ENCODE measurements at regions not wholly inside any gene's neighbourhood (a gene's known extent, or its start where the extent isn't known, plus 50 kb on each side); places are given as distances from the start of the nearest gene placed in this dataset.

- no peak for DNase-seq
- WGBS, 2 donors, result 91 to 94% methylated on average over 2 of the region's 2 CpGs
- no peak for ATAC-seq
These were observed 558.9 kb downstream of the PTPRC start for GRCh38 chr1:199197695-199198094.

DNA sequence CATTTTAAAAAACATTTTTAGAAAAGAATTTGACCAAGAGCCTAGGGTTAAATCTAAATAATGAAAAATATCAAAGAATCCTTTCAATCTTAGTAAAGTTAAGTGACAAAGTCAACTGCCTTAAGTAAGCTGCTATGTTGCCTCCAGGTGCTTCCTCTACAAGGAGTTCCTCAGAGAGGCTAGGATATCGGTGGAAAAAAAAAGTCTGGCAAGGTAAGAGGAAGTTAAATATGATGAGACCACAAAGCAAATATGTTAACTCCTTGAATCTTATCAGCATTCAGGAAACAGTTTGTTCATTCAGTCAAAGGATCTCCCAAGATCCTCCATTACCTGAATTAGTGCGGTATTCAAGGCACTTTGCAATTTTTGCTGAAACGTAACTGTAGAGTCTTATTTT is 563.5 kb downstream of the PTPRC start:
- TF ChIP-seq, protein P1, sequence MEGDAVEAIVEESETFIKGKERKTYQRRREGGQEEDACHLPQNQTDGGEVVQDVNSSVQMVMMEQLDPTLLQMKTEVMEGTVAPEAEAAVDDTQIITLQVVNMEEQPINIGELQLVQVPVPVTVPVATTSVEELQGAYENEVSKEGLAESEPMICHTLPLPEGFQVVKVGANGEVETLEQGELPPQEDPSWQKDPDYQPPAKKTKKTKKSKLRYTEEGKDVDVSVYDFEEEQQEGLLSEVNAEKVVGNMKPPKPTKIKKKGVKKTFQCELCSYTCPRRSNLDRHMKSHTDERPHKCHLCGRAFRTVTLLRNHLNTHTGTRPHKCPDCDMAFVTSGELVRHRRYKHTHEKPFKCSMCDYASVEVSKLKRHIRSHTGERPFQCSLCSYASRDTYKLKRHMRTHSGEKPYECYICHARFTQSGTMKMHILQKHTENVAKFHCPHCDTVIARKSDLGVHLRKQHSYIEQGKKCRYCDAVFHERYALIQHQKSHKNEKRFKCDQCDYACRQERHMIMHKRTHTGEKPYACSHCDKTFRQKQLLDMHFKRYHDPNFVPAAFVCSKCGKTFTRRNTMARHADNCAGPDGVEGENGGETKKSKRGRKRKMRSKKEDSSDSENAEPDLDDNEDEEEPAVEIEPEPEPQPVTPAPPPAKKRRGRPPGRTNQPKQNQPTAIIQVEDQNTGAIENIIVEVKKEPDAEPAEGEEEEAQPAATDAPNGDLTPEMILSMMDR (IDR thresholded peaks at IDR 0.05), result no peak
- intact Hi-C loops (cut with DNase I), result no loop called here
- no peak for FAIRE-seq
- no peak overlapping the region for H3K4me3 ChIP-seq
- H3K9me3 ChIP-seq, result no peaks in the 10 kb centered on the region
- no peaks in the 10 kb centered on the region for H3K36me3 ChIP-seq
- no peak for DNase-seq
- ATAC-seq, result no peak
- no peaks in the 10 kb centered on the region for H3K27me3 ChIP-seq
- H3K27ac ChIP-seq, result no peak overlapping the region
- WGBS, 2 donors, result 42 to 47% methylated on average over 3 of the region's 3 CpGs
- H3K4me1 ChIP-seq, result no peaks in the 10 kb centered on the region

More at GRCh38 chr1:199197695-199198094, 558.9 kb downstream of the PTPRC start:
- Histone ChIP-seq H3K9me3 (no peaks in the 10 kb centered on the region), H3K27ac (no peak overlapping the region), H3K27me3 (no peaks in the 10 kb centered on the region), H3K36me3 (no peaks in the 10 kb centered on the region), H3K4me1 (no peaks in the 10 kb centered on the region), H3K4me3 (no peak overlapping the region)
- no peak for FAIRE-seq
- intact Hi-C loops (cut with DNase I), result no loop called here
- TF ChIP-seq, protein P1 (IDR thresholded peaks at IDR 0.05), result no peak

GRCh38 chr1:199204231-199204630 is 565.4 kb downstream of the PTPRC start:
- H3K27ac ChIP-seq, result no peak overlapping the region
- no peaks in the 10 kb centered on the region for H3K4me1 ChIP-seq
- no peak overlapping the region for H3K4me3 ChIP-seq
- H3K27me3 ChIP-seq, result no peaks in the 10 kb centered on the region
- WGBS, 2 donors, result 89 to 90% methylated on average over 3 of the region's 3 CpGs
- no peak for DNase-seq
- no peak for FAIRE-seq
- TF ChIP-seq, protein P1 (IDR thresholded peaks at IDR 0.05), result no peak
- no peaks in the 10 kb centered on the region for H3K36me3 ChIP-seq
- no peak for ATAC-seq
- H3K9me3 ChIP-seq, result no peaks in the 10 kb centered on the region
- intact Hi-C loops (cut with DNase I), result no loop called here

DNA sequence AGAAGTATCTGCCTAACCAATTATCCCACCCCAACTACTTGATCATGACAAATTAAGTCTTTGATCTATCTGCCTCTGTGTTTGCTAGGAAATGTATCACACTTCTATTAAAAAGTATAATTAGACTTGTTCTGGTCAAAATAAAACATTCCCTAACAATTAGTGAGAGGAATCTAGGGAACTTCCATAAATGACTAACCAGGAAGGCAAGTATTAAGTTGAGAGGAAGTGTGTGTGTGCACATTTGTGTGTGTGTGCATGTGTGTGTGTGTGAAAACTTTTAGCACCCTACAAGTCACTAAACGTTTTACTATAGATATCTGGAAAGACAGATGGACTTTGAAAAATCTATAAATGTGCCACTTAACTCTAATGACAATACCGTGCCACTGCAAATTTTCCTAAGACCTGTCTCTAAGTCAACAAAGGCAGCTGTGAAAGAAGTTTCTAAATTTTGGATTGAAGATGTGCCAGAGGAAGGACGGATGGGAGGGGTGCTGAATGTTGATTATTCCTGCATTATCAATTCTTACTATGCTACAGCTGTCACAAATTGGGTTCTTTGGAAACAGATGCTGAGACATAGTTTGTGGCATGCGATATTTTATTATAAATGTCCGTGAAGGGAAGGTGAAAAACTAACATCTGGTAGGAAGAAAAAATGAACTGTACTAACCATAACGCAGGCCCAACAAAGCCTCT is 567.1 kb downstream of the PTPRC start:
- ATAC-seq (no peak), DNase-seq (no peak), FAIRE-seq (no peak)
- H3K27ac ChIP-seq, result no peak overlapping the region
- intact Hi-C loops (cut with DNase I), result no loop called here
- H3K36me3 ChIP-seq, result no peaks in the 10 kb centered on the region
- 53 to 55% methylated on average over 6 of the region's 6 CpGs for WGBS, 2 donors
- no peak overlapping the region for H3K4me3 ChIP-seq
- H3K27me3 ChIP-seq, result no peaks in the 10 kb centered on the region
- TF ChIP-seq, protein P1 (IDR thresholded peaks at IDR 0.05), result no peak
- H3K9me3 ChIP-seq, result no peaks in the 10 kb centered on the region
- H3K4me1 ChIP-seq, result no peaks in the 10 kb centered on the region

DNA sequence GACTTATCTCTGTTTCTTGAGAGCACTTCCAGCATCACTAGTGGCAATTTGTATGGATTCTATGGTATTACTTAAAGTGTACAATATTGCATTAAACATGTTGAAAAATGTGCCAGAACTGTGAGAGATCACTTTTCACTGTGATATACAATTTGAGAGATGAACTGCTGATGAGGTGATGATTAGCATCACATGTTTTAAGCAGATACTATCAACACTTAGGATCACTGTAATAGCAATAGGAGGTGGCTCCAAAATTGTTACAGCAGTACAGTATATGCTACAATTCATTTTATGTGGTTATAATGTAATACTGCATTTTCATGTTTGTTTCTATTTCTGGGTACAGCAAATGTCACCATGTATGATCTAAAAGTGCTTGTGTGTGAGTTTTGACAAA is 570.0 kb downstream of the PTPRC start:
- ATAC-seq (no peak), FAIRE-seq (no peak), DNase-seq (no peak)
- intact Hi-C loops (cut with DNase I), result no loop called here
- Histone ChIP-seq H3K27ac (no peak overlapping the region), H3K4me3 (no peak overlapping the region), H3K27me3 (no peaks in the 10 kb centered on the region), H3K9me3 (no peaks in the 10 kb centered on the region), H3K36me3 (no peaks in the 10 kb centered on the region), H3K4me1 (no peaks in the 10 kb centered on the region)
- TF ChIP-seq, protein P1 (IDR thresholded peaks at IDR 0.05), result no peak
